ENCODE measurements at regions not wholly inside any gene's neighbourhood (a gene's known extent, or its start where the extent isn't known, plus 50 kb on each side); places are given as distances from the start of the nearest gene placed in this dataset.

DNA sequence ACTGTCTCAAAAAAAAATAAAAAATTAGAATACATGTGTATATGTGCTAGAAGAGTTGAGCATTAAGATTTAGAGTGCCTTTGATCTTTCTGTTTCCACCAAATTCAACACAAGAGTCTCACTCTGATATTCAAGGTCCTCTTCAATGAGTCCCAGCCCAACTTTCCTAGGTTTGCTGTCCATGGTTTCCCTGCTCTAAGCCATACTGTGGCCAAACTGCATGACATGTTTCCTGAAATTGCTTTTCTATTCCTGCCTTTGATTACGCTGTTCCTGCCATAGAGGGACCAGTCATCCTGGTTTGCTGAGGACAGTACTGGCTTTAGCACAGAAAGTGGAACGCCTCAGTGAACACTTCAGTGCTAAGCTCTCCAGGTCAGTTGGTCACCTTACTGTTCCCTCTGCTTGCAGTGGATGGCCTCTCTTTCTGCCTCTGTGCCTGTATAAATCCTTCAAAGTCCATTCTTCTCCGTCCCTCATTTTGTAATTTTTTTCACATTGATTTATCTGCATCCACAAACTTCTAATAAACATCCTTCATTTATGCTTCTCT is 305.9 kb upstream of the PROX1 start:
- no peak for DNase-seq (ENCODE audit: low read depth)
- no peak overlapping the region for H3K4me3 ChIP-seq (ENCODE audit: control insufficient read depth, low read depth, low read length)
- TF ChIP-seq, protein P1, sequence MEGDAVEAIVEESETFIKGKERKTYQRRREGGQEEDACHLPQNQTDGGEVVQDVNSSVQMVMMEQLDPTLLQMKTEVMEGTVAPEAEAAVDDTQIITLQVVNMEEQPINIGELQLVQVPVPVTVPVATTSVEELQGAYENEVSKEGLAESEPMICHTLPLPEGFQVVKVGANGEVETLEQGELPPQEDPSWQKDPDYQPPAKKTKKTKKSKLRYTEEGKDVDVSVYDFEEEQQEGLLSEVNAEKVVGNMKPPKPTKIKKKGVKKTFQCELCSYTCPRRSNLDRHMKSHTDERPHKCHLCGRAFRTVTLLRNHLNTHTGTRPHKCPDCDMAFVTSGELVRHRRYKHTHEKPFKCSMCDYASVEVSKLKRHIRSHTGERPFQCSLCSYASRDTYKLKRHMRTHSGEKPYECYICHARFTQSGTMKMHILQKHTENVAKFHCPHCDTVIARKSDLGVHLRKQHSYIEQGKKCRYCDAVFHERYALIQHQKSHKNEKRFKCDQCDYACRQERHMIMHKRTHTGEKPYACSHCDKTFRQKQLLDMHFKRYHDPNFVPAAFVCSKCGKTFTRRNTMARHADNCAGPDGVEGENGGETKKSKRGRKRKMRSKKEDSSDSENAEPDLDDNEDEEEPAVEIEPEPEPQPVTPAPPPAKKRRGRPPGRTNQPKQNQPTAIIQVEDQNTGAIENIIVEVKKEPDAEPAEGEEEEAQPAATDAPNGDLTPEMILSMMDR (IDR thresholded peaks at IDR 0.05; ENCODE audit: control insufficient read depth, insufficient read depth, low read depth, low read length, missing control alignments), result no peak

DNA sequence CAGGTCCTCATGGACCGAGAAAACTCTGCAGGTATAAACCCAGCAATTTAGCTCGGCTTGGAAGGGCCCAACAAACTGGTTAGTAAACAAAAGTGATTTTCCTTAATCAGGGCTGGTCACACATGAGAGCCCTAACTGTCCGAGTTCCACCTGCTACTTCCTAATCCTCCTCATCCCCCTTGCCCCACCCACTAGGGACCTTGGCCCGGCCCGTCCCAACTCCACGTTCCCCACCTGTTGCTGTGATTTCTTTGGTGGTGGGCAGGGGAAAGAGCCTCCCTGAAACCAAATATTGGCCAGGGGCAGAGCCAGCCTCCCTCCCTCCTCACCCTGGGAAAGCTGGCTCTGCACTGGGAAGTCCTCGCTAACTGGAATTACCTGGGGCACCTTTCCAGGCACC is 304.2 kb upstream of the PROX1 start:
- TF ChIP-seq, protein P1 (IDR thresholded peaks at IDR 0.05; ENCODE audit: control insufficient read depth, insufficient read depth, low read depth, low read length, missing control alignments), result no peak
- DNase-seq (ENCODE audit: low read depth), result no peak
- no peak overlapping the region for H3K4me3 ChIP-seq (ENCODE audit: control insufficient read depth, low read depth, low read length)

DNA sequence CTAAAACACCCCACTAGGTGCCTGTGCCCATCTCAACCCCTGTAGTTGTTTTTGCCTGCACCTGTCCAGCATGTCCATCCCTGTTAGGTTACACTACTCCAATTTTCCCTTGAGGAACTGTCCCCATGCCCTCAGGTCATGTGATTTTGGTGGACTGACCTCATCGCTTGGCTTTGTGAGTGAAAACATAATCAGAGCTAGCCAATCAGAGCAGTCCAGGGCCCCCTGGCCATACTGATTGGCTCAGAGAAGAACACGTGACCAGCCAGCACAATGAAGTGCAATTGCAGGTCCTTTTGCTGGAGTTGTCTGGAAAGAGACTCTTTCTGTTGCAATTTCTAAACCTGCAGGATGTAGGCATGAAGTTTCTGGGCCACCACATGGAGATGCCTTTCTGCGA is 303.3 kb upstream of the PROX1 start:
- TF ChIP-seq, protein P1 (IDR thresholded peaks at IDR 0.05; ENCODE audit: control insufficient read depth, insufficient read depth, low read depth, low read length, missing control alignments), result no peak
- no peak for DNase-seq (ENCODE audit: low read depth)
- H3K4me3 ChIP-seq (ENCODE audit: control insufficient read depth, low read depth, low read length), result no peak overlapping the region

DNA sequence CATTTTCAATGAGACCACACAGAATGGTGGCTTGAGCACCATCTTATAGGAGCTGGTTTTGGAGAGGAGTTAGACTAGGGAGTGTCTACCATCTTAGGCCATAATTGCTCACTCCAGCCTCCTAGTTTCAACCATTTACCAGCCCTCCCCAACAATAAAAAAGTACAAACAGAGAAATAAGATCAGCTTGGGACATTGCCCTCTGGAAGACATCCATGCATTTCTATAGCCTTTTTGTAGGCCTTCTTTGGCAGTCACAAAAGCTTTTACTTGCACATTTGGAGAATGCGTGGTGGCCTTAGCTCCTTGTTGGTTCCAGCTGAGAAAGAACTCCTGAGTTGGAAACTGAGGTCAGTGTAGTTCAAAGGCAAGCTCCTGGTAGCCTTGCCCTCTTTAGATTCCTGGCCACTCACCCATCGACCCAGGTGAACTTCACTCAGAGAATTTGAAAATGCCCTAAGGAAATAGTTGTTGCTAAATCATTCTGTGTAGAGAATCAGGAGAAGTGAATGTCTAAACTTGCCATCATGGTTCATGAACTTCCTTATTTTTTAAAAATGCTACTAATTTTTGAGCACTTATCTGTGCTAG is 301.7 kb upstream of the PROX1 start:
- no peak for DNase-seq (ENCODE audit: low read depth)
- H3K4me3 ChIP-seq (ENCODE audit: control insufficient read depth, low read depth, low read length), result no peak overlapping the region
- TF ChIP-seq, protein P1 (IDR thresholded peaks at IDR 0.05; ENCODE audit: control insufficient read depth, insufficient read depth, low read depth, low read length, missing control alignments), result no peak

DNA sequence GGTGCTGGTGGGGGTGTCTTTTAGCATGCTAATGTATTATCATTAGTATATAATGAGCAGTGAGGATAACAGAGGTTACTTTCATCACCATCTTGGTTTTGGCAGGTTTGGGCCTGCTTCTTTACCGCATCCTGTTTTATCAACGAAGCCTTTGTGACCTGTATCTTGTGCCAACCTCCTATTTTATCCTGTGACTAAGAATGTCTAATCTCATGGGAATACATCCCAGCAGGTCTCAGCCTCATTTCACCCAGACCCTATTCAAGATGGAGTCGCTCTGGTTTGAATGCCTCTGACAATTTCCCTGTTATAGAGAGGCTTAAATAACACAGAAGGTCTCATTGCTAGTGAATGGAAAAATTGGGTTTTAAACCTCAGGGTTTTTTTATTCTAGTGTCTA is 300.8 kb upstream of the PROX1 start:
- no peak for DNase-seq (ENCODE audit: low read depth)
- TF ChIP-seq, protein P1 (IDR thresholded peaks at IDR 0.05; ENCODE audit: control insufficient read depth, insufficient read depth, low read depth, low read length, missing control alignments), result no peak
- no peak overlapping the region for H3K4me3 ChIP-seq (ENCODE audit: control insufficient read depth, low read depth, low read length)

DNA sequence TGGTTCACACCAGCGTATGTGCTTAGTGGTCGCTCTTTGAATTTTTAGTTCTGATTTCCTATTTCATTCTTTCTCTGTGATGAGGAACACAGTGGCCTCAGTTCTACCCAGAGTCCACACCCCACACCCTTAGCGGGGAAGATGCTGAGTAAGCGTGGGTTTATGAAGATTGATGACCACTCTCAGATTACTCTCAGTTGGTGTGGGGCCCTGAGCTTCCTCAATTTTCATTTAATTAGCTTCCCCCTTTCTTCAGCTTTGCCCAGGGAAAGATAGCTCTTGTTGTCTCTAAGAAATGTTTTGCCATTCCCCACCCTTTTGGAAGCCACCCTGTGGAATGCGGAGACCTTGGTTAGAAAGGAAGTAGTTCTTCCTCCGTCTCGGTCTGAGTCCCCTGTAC is 299.9 kb upstream of the PROX1 start:
- no peak overlapping the region for H3K4me3 ChIP-seq (ENCODE audit: control insufficient read depth, low read depth, low read length)
- no peak for DNase-seq (ENCODE audit: low read depth)
- TF ChIP-seq, protein P1 (IDR thresholded peaks at IDR 0.05; ENCODE audit: control insufficient read depth, insufficient read depth, low read depth, low read length, missing control alignments), result no peak

Data from AG09309 (cell line).